Colon (tissue), 2 donors: ENCODE measurements at regions not wholly inside any gene's neighbourhood (a gene's known extent, or its start where the extent isn't known, plus 50 kb on each side); places are given as distances from the start of the nearest gene placed in this dataset.

Experiments
- FAIRE-seq: peaks from 2 replicates; lab custom pipeline; 2012; peaks lifted over from hg19 to GRCh38; lab: Jason Lieb, UNC
- donor health status: control.
- donor health status: control.

DNA sequence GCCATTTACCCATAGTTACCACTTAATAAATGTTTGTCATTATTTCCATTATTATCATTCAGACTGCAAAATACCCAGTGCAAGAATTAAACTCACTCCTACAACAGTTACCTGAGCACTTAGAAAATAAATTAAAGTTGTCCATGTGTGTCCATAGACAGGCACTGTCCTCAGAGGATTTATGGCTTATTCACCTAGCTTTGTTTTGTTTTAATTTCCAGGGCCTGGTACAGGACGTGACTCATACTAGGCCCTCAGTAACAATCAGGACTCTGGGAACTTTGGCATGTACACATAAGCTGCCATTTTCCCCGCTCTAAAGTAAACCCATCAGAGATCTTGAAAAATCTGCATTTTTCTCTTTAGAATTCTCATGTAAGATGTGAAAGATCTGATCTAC is 458.5 kb upstream of the ARRDC4 start:
- no peak for FAIRE-seq

DNA sequence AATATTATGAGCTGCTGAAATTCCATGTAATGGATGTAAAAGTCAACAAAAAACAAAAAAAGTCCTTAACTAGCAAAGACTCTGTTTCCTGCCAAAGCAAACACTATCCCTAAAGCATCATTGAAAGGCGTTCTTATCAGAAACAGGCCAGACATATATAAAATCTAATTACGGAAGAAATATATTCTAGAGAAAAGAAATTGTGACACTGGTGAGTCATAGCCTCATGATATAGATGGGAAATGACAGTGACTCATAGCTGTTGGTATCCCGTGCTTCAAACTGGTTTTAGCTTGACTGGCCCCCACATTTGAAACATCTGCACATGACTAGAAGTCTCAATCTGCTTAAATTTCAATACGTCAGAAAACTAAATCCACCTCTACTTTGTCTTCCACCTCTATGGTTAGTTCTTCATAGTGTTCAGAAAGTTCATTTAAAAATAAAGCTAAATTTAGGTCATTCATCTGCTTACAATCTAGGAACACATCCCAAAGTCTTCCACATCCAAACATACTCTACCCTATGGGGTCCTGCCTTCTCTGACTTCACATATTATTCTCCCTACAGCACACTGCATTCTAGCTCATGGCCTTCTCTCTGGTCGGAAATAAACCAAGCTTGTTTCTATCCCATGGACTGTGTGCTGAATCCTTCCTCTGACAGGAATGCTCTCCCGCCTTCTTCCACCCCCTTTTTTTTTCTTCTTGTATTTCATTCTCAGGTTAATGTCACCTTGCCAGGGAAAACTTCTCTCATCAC is 456.3 kb upstream of the ARRDC4 start:
- no peak for FAIRE-seq

DNA sequence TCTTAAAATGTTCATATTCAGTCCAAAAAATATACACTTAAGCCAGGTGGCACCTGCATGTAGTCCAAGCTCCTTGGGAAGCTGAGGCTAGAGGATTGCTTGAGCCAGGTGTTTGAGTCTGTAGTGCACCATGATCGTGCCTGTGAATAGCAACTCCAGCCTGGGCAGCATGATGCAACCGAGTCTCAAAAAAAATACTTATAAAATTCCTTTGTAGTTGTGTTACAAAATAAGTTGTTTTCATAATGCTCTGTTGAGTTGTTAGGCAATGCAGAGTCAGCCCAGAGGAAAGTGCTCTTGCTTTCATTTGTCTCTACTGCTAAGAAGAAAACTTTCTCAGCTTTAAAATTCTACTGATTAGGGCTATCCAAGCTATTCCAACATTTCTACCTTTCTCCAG is 442.8 kb upstream of the ARRDC4 start:
- FAIRE-seq = no peak

DNA sequence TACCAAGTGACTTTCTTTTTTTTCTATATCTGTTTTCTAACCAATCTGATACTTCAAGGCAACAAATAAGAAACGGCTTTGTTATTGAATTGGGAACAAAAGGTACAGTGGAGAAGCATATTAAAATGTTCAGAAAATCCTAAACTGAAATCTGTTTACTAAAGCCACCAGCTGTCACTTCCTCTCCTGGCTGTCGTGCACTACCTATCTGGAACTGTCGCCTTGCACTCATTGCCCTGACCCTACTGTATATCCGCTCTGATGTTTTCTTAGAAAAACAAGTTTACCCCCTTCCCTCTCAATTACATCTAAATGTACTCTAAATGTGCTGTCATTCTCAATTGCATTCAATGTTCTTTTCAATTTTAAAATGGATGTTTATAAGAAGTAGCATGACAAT is 439.8 kb upstream of the ARRDC4 start:
- FAIRE-seq = no peak

DNA sequence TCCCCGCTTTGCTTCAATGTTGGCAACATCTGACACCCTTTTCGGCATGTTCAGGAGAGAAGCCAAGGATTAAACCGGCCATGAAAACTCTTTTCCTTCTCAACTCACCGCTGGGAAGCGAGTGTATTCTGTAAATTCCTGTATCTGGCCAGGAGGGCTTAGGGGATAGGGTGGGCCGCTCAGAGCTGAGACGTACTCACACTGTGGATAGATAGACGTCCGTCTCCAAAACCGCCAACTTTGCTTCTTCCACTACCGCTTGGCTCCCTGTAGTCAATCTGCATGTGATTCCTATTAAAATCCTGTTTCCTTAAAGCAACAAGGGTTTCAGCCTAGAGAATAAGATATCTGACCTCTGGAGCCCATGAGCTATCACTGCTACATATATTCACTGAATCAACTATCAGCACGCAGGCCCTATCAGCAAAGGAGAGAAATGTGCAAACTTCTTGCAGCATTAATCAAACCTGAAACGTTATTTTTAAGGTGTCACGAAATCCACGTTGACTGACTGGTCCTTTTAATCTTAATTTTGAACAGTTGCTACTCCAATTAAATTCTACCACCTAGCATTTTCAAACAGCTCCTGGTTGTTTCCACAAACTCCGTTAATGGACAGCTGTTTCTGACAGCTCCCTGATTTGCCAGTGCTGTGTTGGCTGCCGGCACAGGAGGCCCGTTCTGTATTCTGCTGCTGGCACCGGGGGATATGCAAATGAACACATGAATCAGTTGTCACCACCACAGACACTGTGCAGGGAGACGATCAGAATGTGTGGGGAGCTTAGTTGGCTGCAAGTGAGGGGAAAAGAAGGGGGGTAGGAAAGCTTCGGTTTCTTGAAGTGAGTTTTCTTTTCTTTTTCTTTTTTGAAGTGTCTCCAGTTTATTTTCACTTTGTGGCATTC is 438.9 kb upstream of the ARRDC4 start:
- FAIRE-seq = no peak

DNA sequence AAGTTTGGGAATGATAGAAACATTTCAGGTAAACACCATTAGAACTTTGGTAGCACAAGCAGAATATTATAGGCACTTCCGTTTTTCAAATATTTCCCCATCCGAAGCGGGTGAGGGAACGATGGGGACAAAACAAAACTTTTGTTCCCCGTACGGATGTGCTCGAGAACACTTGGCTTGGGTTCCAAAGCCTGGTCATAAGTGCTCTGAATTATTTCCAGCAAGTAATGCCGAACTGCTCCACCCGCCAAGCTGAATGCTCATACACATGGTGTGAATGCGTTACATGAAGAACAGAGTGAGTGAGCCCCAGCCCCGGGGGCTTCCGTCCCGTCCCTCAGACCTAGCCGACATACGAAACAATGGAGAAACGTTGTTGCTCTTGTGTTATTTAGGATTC is 438.2 kb upstream of the ARRDC4 start:
- no peak for FAIRE-seq

DNA sequence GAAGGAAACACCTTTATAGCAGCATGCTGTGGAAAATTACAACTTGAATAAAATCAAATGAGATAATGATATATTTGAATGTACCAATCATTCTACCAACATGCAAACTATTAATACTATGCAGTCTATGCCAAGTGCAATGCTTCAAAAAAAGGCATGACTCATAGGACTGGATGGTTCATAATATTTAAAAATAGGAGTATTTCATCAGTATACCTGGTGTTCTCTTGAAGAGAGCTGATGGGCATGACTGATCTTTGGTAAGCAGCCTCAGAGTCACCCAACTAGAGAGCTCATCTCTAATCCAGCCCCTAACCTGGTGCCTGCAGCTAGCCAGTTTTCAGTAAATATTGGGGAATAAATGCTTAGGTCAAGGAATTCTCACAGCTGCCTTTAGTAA is 434.7 kb upstream of the ARRDC4 start:
- no peak for FAIRE-seq

DNA sequence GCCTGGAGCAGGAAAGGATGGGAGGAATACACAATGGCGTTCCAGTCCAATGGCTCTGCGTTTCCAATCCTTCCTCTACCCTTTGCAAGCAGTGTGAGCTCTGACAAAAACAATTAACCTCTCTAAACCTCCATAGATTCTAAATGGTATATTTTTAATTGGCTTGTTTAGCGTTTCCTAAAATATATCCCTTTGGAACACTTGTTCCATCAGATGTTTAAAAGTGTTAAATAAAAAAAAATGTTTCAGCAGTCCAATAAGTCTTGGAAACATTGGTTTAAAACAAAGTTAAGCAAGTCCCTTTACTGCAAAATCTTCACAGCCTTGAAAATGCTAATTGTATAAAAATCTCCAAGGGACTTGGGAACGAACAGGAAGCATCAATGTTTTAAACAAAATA is 432.3 kb upstream of the ARRDC4 start:
- FAIRE-seq = no peak

DNA sequence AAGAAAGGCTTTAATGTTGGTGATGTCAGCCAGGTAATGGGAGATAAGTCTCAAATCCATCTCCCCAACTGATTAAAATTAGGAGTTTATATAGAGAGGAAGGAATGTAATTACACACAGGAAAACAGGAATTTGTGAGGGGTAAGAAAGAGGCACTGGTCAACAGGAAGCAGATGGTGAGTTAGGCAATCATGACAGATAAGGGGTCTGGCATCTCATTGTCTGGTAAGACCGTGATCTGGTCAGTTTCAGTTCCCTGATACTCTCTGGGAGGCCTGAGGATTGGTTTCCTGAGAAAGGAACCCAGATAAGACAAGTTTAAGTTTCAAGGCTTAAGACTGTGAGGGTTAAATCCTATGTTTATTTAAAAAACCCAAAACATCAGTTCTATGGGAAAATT is 414.7 kb upstream of the ARRDC4 start:
- no peak for FAIRE-seq

DNA sequence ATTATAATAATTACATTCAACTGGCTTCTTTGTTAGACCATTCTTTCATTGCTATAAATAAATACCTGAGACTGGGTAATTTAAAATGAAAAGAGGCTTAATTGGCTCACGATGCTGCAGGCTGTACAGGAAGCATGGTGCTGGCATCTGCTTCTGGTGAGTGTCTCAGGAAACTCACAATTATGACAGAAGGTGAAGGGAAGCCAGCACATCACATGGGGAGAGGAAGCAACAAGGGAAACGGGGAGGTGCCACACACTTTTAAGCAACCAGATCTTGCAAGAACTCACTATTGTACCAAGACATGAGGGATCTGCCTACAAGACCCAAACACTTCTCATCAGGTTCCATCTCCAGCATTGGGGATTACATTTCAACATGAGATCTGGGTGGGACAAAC is 413.1 kb upstream of the ARRDC4 start:
- FAIRE-seq = no peak

DNA sequence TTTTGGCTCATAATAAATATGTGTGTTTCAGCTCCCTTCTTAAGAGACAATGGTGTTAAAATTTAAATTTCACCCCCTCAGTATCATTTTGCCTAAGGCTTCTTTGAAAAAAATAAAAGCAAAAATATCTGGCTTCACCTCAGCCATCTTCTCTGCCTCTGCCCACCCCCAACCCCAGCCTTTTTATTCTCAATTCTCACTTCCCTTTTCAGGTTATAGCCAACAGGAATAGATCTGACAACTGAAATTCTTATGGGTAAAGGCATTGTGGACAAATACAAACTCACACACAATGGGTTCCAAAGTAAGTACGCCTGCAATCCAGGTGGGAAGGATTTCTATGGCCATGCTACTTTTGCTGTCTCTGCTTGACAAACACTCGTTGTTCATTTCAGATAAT is 399.0 kb upstream of the ARRDC4 start:
- FAIRE-seq = no peak

DNA sequence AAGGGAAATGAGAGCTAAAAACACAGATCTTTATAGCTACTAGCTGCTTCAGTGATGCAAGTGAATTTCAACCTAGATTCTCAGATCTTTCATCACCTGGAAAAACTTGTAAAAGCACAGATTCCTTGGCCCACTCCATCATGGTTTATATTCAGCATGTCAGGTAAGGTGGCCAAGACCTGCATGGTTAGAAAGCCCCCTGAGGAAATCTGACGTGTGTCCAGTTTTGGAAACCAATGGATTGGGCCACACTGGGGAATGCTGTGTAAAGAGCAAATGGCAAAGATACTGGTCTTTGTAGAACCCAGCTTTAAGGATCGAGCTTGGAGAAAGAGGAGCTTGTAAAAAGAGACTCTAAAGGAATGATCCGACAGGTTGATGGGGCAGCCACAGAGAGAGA is 397.0 kb upstream of the ARRDC4 start:
- no peak for FAIRE-seq

DNA sequence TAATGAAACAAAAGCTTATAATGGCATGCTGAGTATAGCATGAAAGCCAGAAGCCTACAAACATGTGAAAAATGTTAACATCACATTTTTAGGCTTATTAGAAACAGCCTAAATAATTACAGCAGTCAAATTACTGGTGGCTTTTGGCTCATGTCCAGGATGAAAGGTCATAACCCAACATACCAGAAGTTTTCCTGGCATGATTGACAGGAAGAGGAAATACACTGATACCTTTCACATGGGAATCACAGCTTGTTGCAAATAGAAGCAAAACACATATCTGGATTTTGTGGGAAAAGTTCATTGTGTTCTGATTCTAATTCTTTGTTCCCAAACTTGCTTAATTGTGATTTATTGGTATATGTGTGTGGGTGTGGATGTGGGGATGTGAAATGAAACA is 393.5 kb upstream of the ARRDC4 start:
- no peak for FAIRE-seq

DNA sequence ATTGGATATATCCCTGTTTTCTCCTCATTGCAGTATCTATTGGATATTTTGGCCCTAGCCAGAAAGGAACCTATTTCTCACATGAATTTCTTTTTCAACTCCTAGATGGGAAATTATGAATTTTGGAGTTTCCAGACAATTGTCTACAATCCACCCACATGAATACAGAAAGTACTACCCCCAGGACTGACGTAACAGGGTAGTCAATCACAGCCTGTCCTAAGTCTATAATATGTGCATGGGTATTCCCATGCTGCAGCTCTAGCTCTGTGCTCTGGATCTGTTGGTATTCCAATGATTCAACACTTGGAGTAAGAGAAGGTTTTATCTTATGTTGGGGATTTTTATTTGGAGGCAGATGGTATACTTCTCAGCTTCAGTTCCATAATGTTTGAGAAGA is 393.1 kb upstream of the ARRDC4 start:
- no peak for FAIRE-seq

DNA sequence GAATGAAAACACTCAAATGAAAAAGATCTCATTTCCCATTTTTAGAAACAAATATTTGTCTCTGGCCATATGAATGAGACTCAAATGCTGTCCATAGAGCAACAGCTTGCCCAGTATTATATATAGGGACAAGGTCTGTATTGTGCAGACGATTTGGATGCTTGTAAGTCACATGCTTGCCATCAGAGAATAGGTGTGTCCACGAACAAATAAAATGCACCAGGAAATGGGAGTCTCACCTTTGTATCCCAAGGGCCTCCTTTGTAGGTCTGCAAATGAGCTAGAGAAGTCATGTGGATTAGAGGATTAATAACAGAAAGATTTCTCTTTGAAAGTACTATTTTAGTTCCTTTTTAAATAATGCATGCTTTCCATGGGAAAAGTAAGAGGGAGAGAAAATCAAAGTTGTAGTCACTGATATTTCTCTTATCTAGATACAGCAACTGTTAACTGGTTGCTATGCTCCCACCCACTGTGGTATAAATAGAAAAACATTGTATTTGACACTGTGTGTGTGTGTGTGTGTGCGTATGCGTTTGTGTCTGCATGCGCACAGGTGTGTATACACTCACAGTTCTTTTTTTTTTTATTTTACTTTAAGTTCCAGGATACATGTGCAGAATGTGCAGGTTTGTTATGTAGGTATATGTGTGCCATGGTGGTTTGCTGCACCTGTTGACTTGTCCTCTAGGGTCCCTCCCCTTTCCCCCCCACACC is 383.4 kb upstream of the ARRDC4 start:
- no peak for FAIRE-seq

DNA sequence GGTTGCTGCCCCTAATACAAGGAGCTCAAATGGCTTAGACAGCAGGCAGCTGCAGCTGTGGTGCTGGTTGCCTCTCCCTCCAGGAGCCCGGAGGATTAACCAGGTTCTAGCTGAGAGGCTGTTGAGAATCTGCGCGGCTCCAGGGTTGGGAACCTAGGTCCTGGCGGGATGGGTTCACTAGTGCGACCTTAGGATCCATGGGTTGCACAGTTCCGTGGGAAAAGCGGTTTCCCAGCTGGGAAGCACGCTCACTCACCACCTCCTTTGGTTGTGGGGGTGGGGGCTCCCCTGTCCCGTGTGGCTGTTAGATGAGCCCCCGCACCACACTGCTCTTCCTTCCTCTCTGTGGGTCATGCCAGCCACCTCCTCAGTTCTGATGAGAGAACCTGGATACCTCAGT is 375.1 kb upstream of the ARRDC4 start:
- no peak for FAIRE-seq

DNA sequence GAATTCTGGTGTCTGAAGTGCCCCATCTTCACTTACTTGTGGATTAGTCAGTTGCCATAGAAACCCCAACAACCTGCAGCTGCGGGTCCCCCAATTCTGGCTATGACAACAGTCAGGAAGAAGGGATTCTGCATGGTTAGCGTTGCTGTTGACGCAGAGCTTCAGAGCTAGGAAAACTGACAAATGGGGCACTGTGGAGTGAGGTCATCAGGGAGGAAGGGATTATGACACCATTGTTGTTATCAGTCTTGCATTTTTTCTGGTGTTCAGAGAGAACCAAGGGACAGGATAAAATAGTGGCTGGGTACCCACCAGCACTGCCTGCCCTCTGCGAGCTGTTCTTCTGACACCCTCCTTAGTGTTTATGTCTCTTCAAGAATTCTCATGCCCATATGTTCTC is 367.7 kb upstream of the ARRDC4 start:
- FAIRE-seq = no peak

DNA sequence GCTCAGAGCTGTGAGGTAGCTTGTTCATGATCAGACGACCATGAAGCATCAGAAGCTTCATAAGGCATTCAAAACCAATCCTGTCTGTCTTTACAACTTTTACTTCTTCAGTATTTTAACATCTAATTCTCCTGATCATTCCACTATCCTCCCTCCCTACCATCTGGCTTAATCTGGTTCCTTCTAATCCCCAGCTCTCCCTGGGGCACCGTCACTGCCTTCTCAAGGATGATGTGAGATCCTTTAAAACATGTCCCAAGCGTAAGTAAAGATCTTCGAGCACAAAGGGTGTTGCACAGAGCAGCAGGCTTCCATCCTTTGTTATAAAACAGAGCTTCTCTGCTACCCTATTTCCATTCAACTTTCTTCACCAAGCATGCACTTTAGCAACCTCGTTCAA is 362.7 kb upstream of the ARRDC4 start:
- FAIRE-seq = no peak

DNA sequence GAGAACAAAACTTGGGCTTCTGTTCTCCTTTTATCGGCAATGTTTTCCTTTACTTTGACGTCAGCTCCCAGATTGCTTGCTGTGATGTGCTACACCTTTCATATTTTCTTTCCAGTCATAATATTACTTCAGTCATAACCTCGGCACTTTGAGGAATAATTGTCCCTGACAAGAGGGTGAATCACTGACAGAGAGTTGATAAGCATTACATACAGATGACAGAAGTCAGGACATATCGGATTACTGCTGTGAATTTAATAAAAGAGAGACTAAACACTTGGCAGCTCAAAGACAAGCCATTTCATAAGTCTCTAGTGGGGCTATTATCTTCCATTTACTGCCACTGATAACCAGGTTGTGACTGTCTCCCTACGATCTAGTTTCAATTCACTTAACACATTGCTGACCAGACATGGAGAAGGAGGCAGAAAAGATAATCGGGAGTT is 362.1 kb upstream of the ARRDC4 start:
- FAIRE-seq = no peak

DNA sequence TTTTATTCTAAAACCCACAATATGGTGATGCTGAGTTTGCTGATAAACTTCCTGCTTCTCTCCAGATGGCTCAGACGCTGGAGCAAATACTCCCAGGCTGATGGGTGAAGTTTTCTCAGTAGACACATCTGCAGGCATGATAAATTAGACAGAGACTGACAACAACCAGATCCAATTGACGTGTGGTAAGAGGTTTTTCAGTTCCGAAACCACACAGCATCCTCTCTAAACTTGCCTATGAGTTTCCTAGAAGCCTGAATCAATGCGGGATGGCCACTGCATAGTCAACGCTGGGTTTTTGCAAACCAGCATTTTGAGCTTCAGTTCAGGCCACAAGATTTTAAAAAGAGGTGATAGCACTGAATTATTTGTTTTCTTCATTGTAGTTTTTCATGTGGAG is 360.3 kb upstream of the ARRDC4 start:
- FAIRE-seq = no peak

DNA sequence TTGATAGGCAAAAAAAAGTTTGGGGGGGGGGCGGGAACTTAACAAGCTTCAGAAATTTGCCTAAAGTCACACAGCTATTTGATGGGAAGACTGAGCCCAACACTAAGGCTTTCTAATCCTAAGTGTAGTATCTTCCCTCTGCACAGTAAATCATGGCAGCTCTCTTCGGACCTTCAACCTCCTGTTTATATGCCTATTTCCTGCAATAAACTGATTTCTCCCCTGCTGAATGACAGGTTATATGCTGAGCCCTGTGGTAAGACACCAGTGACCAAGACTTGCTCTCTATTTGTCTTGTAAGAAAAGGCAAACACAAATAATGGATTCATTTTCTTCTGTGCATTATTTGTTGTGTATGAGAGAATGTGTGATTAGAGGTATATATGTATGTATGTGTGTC is 355.8 kb upstream of the ARRDC4 start:
- FAIRE-seq = no peak

DNA sequence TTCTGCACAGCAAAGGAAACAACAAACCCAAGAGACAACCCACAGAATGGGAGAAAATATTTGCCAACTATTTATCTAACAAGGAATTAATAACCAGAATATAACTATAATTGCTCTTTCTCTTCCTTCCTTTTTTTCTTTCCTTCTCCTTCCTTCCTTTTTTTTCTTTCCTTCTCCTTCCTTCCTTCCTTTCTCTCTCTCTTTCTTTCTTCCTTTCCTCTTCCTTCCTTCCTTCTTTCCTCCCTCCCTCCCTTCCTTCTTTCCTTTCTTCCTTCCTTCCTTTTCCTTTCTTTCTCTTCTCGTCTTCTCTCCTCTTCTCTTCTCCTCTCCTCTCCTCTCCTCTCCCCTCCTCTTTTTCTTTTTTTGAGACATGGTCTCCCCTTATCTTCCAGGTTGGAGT is 345.4 kb upstream of the ARRDC4 start:
- FAIRE-seq = no peak

DNA sequence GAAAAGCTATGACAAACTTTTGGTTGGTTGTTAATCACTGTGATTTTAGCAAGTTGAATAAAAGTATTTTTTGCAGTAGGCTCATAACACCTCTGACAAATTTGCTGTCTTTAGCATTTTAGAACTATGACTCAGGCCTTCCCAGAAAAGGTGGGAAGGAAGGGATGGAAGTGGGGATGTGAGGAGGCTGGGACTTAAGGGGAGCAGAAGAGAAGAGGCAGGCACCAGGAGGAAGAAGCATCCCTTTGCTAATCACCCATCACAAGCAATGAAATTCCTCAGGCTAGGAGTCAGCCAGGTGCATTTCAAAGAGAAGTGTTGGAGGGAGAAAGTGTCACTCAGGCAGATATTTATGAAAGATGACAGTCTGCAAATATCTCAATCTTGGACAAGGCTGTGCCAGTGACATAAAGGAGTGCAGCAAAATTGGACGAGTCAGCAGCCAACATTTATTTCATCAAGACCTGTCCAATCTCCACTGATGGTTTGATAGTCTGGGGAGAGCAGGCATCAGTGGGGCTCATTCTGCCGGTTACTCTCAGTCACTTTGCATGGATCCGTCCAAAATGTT is 337.3 kb upstream of the ARRDC4 start:
- no peak for FAIRE-seq
